BJ (cell line): ENCODE measurements at regions not wholly inside any gene's neighbourhood (a gene's known extent, or its start where the extent isn't known, plus 50 kb on each side); places are given as distances from the start of the nearest gene placed in this dataset.
"Not testable (repeated sequence)": the region's sequence is repeated elsewhere in the genome, so short reads cannot be mapped to it uniquely, and the experiment has no call there.

Experiments used
- CTCF ChIA-PET: fragments of 350-600 bp; formaldehyde crosslinking; extraction: SDS; loops from one replicate; lab custom pipeline; 2021; ENCODE audit warnings: antibody characterized with exemption, inconsistent platforms; lab: Yijun Ruan, JAX
- POLR2A ChIA-PET: fragments of 300-600 bp; sonication (Branson Sonifier 250); formaldehyde crosslinking; extraction: SDS; loops from one replicate; lab custom pipeline; 2021; ENCODE audit warnings: antibody characterized with exemption; lab: Charles Lee
- DNase-seq: peaks from one replicate; pipeline ENCODE4 v3.0.0-alpha.2; 2011; ENCODE audit warnings: low read depth
- H3K27me3 ChIP-seq: 2 replicates; pipeline ENCODE4 v1.6.0; 2011; ENCODE audit warnings: low read length; ENCODE audit not compliant: control insufficient read depth, insufficient read depth
- H3K36me3 ChIP-seq: 2 replicates; pipeline ENCODE4 v1.5.1; 2011; ENCODE audit warnings: low read length; ENCODE audit not compliant: control insufficient read depth, insufficient read depth
- H3K4me3 ChIP-seq: 2 replicates; pipeline ENCODE4 v1.5.1; 2011; ENCODE audit warnings: low read depth, mild to moderate bottlenecking, control low read depth, low read length
- TF ChIP-seq, protein P1 (sequence below): IDR thresholded peaks from 2 replicates; pipeline ENCODE4 v1.5.1; 2011; ENCODE audit warnings: low read depth, mild to moderate bottlenecking, control low read depth, inconsistent platforms, low read length, moderate library complexity; ENCODE audit not compliant: insufficient read depth

DNA sequence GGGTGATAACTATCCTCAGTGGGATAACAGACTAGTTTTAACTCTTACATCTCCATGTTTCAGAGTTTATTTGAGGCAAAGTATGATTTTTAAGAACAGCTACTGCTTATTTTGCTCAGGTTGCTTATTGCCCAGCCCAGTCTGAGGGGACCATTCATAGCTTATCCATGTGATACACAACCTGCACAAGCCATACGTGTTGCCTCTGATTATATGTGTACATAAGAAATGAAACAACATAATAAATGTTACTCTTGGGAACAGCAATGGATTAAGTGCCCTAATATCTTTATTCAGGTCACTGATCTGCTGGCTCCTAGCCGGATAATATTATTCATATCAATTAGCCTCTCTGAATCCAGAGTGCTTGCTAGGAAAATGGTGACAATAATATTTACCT lies 236.2 kb downstream of the CGGBP1 start:
- ChIA-PET POLR2A (no interaction called here), CTCF (interaction anchor here (0.6 kb wide), 2 partner anchors 163 to 301 kb away, joined by 3 read pairs; no protein-coding TSS in a partner anchor)

DNA sequence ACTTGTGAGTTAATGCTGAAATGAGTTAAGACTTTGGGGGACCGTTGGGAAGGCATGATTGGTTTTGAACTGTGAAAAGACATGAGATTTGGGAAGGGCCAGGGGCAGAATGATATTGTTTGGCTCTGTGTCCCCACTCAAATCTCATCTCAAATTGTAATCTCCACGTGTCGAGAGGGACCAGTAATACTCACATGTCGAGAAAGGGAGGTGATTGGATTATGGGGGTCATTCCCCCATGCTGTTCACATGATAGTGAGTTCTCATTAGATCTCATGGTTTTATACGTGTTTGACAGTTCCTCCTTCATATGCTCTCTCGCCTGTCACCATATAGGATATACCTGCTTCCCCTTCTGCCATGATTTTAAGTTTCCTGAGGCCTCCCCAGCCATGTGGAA lies 245.3 kb downstream of the CGGBP1 start:
- H3K4me3 ChIP-seq, POLR2A ChIA-PET, DNase-seq, H3K36me3 ChIP-seq, H3K27me3 ChIP-seq, CTCF ChIA-PET: not testable (repeated sequence)

More for the DNA sequence above, 236.2 kb downstream of the CGGBP1 start:
- no peak for DNase-seq
- Histone ChIP-seq H3K36me3 (no peaks in the 10 kb centered on the region), H3K27me3 (no peaks in the 10 kb centered on the region), H3K4me3 (no peak overlapping the region)
- TF ChIP-seq, protein P1, sequence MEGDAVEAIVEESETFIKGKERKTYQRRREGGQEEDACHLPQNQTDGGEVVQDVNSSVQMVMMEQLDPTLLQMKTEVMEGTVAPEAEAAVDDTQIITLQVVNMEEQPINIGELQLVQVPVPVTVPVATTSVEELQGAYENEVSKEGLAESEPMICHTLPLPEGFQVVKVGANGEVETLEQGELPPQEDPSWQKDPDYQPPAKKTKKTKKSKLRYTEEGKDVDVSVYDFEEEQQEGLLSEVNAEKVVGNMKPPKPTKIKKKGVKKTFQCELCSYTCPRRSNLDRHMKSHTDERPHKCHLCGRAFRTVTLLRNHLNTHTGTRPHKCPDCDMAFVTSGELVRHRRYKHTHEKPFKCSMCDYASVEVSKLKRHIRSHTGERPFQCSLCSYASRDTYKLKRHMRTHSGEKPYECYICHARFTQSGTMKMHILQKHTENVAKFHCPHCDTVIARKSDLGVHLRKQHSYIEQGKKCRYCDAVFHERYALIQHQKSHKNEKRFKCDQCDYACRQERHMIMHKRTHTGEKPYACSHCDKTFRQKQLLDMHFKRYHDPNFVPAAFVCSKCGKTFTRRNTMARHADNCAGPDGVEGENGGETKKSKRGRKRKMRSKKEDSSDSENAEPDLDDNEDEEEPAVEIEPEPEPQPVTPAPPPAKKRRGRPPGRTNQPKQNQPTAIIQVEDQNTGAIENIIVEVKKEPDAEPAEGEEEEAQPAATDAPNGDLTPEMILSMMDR, result no peak

DNA sequence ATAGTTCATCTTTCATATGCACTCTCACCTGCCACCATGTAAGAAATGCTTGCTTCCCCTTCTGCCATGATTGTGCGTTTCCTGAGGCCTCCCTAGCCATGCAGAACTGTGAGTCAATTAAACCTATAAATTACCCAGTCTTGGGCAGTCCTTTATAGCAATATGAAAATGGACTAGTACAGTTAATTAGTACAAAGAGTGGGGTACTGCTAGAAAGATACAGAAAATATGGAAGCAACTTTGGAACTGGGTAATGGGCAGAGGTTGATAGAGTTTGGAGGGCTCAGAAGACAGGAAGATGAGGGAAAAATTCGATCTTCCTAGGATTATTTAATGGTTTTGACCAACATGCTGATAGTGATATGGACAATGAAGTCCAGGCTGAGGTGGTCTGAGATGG lies 246.9 kb downstream of the CGGBP1 start:
- Histone ChIP-seq H3K4me3 (no peak overlapping the region), H3K27me3 (no peaks in the 10 kb centered on the region), H3K36me3 (no peaks in the 10 kb centered on the region)
- ChIA-PET CTCF (no interaction called here), POLR2A (no interaction called here)
- DNase-seq, result no peak
- TF ChIP-seq, protein P1, result no peak

DNA sequence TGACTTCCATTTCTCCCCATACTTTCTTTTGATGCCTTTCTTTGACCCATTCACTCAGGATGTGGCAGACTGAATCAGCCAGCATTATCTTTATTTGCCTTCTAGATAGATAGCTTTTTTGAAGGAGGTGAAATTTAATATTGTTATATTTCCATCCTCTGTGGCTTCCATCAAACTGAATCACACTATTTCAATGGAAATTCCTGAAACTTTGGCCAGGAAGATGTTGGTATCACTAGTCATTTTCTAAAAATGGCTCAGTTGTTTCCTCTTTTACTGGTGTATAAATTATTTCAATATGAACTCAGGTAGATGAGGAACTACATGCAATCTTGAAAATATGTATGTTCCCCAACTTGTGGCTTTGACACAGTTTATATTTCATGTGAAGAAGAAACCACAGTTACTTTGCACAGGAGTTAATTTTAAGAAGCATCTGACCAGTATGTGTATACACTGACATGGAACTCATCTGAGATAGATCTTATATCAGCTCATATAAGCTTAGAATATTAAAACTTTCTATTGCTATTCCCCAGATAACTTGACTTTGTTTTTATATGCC lies 248.3 kb downstream of the CGGBP1 start:
- Histone ChIP-seq H3K27me3 (no peaks in the 10 kb centered on the region), H3K4me3 (no peak overlapping the region), H3K36me3 (no peaks in the 10 kb centered on the region)
- DNase-seq, result no peak
- ChIA-PET POLR2A (no interaction called here), CTCF (no interaction called here)
- TF ChIP-seq, protein P1, result no peak

DNA sequence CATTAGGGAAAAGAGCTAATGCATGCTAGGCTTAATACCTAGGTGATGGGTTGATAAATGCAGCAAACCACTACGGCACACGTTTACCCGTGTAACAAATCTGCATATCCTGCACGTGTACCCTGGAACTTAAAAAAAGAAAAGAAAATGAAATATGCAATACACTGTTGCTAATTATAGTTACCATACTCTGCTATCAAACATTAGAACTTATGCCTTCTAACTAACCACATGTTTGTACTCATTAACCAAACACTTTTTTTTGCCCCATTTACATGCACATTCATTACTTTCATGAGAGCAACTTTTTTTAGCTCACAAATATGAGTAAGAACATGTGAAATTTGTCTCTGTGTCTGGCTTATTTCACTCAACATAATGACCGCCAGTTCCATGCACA lies 253.1 kb downstream of the CGGBP1 start:
- H3K36me3 ChIP-seq, result no peaks in the 10 kb centered on the region
- CTCF ChIA-PET, result no interaction called here
- H3K27me3 ChIP-seq, result no peaks in the 10 kb centered on the region
- TF ChIP-seq, protein P1, result no peak
- no peak for DNase-seq
- no peak overlapping the region for H3K4me3 ChIP-seq
- POLR2A ChIA-PET, result no interaction called here

DNA sequence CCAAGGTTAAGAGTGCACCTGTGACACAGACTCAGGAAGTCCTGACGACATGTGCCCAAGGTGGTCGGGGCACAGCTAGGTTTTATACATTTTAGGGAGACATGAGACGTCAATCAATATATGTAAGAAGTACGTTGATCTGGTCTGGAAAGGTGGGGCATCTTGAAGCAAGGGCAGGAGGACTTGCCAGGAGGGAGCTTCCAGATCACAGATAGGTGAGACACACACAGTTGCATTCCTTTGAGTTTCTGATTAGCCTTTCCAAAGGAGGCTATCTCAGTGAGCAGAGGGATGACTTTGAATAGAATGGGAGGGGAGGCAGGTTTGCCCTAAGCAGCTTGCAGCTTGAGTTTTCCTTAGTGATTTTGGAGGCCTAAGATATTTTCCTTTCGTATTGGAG lies 257.4 kb downstream of the CGGBP1 start:
- CTCF ChIA-PET, result no interaction called here
- Histone ChIP-seq H3K4me3 (no peak overlapping the region), H3K36me3 (no peaks in the 10 kb centered on the region), H3K27me3 (no peaks in the 10 kb centered on the region)
- DNase-seq, result no peak
- POLR2A ChIA-PET, result no interaction called here
- TF ChIP-seq, protein P1, result no peak
